ENCODE measurements at regions not wholly inside any gene's neighbourhood (a gene's known extent, or its start where the extent isn't known, plus 50 kb on each side); places are given as distances from the start of the nearest gene placed in this dataset.

DNA sequence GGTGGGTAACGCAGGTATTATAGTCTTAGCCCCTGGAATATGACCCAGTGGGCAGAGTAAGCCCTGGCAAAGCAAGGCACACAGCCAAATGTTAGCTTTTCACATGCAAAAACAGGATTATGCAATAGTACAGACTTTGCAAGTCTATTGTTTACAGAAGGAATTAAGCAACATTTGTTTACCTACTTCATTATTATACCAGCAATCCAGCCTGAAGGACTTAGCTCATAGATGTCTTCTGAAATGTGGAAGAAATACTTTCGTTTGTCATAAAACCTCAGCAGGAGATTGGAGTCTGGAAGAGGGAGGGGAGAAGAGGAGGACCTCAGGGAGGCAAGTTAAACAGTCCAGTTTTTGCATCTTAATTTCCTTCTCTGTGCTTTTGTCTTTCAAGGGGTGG lies 226.7 kb upstream of the CENPE start (continued):
- TF ChIP-seq NCOA5 (CRISPR knock-in tag; IDR thresholded peaks at IDR 0.05) (no peak), BHLHE40 (IDR thresholded peaks at IDR 0.05; ENCODE audit: low read length) (no peak), ZMYM4 (CRISPR knock-in tag; IDR thresholded peaks at IDR 0.05) (peak; percentile 35; the same call in 1 of the 2 replicates), SATB2 (CRISPR knock-in tag; IDR thresholded peaks at IDR 0.05) (no peak), ZFP82 (CRISPR knock-in tag; IDR thresholded peaks at IDR 0.05; ENCODE audit: borderline replicate concordance) (no peak), CBX2 (IDR thresholded peaks at IDR 0.05; ENCODE audit: low read depth, low read length) (no peak), CBX2 (CRISPR knock-in tag; IDR thresholded peaks at IDR 0.05; ENCODE audit: low read depth) (no peak), STAG1 (CRISPR knock-in tag; IDR thresholded peaks at IDR 0.05) (no peak), ZFP36L1 (CRISPR knock-in tag; IDR thresholded peaks at IDR 0.05) (no peak), ZSCAN31 (CRISPR knock-in tag; IDR thresholded peaks at IDR 0.05; ENCODE audit: low read depth) (no peak), KDM5B (CRISPR knock-in tag; IDR thresholded peaks at IDR 0.05; ENCODE audit: borderline replicate concordance) (no peak), SALL1 (CRISPR knock-in tag; IDR thresholded peaks at IDR 0.05) (peak; percentile 14; the same call in 1 of the 2 replicates), KMT2A (CRISPR knock-in tag; IDR thresholded peaks at IDR 0.05) (no peak), ZNF160 (CRISPR knock-in tag; IDR thresholded peaks at IDR 0.05) (no peak), ZNF577 (CRISPR knock-in tag; IDR thresholded peaks at IDR 0.05; ENCODE audit: borderline replicate concordance, low read depth) (no peak), ZNF7 (CRISPR knock-in tag; IDR thresholded peaks at IDR 0.05) (no peak), ZNF607 (CRISPR knock-in tag; IDR thresholded peaks at IDR 0.05; ENCODE audit: borderline replicate concordance) (no peak), IRF2 (CRISPR knock-in tag; IDR thresholded peaks at IDR 0.05) (0 out of 2 replicates have a peak, but pooled peaks have one; percentile 34), SMYD3 (CRISPR knock-in tag; IDR thresholded peaks at IDR 0.05) (no peak), MAFG (CRISPR knock-in tag; IDR thresholded peaks at IDR 0.05) (no peak)
- TF ChIP-seq, protein P1, sequence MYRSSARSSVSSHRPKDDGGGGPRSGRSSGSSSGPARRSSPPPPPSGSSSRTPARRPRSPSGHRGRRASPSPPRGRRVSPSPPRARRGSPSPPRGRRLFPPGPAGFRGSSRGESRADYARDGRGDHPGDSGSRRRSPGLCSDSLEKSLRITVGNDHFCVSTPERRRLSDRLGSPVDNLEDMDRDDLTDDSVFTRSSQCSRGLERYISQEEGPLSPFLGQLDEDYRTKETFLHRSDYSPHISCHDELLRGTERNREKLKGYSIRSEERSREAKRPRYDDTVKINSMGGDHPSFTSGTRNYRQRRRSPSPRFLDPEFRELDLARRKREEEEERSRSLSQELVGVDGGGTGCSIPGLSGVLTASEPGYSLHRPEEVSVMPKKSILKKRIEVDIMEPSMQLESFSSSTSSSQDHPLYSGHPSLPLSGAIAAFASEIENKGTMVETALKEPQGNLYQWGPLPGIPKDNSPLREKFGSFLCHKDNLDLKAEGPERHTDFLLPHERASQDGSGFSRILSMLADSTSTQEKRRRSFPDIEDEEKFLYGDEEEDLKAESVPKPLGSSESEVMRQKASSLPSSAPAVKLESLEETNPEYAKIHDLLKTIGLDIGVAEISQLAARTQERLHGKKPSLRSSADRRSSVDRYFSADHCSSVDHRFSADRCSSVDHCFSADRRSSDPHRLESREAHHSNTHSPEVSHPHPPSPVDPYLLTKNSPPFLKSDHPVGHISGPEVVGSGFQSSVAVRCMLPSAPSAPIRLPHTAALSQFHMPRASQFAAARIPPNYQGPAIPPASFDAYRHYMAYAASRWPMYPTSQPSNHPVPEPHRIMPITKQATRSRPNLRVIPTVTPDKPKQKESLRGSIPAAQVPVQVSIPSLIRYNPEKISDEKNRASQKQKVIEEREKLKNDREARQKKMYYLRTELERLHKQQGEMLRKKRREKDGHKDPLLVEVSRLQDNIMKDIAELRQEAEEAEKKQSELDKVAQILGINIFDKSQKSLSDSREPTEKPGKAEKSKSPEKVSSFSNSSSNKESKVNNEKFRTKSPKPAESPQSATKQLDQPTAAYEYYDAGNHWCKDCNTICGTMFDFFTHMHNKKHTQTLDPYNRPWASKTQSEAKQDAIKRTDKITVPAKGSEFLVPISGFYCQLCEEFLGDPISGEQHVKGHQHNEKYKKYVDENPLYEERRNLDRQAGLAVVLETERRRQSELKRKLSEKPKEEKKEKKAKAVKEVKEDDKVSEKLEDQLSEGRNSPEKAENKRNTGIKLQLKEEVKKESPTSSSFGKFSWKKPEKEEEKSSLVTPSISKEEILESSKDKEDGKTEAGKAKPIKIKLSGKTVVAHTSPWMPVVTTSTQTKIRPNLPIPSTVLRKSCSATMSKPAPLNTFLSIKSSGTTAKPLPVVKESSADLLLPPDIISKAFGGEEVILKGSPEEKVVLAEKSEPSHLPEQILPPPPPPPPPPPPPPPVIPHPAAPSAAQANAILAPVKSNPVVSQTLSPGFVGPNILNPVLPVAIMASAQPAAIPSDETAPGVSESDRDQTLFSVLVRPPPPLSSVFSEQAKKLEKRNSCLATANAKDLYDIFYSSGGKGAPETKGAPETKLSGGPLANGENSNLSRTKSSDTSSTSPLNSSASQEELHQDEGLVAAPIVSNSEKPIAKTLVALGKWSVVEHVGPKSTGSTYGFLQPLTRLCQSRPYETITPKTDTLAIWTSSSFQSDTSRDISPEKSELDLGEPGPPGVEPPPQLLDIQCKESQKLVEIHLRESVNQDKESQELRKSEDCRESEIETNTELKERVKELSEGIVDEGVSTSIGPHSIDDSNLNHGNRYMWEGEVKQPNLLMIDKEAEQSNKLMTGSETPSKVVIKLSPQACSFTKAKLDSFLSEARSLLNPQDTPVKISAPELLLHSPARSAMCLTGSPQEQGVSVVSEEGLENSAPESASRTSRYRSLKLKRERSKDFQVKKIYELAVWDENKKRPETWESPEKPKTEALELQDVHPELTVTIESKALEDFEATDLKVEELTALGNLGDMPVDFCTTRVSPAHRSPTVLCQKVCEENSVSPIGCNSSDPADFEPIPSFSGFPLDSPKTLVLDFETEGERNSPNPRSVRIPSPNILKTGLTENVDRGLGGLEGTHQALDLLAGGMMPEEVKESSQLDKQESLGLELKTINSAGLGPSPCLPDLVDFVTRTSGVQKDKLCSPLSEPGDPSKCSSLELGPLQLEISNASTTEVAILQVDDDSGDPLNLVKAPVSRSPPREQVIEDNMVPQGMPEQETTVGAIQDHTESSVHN (CRISPR knock-in tag; IDR thresholded peaks at IDR 0.05), result no peak
- TF ChIP-seq, protein P2, sequence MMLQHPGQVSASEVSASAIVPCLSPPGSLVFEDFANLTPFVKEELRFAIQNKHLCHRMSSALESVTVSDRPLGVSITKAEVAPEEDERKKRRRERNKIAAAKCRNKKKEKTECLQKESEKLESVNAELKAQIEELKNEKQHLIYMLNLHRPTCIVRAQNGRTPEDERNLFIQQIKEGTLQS (CRISPR knock-in tag; IDR thresholded peaks at IDR 0.05), result no peak
- TF ChIP-seq, protein P3, sequence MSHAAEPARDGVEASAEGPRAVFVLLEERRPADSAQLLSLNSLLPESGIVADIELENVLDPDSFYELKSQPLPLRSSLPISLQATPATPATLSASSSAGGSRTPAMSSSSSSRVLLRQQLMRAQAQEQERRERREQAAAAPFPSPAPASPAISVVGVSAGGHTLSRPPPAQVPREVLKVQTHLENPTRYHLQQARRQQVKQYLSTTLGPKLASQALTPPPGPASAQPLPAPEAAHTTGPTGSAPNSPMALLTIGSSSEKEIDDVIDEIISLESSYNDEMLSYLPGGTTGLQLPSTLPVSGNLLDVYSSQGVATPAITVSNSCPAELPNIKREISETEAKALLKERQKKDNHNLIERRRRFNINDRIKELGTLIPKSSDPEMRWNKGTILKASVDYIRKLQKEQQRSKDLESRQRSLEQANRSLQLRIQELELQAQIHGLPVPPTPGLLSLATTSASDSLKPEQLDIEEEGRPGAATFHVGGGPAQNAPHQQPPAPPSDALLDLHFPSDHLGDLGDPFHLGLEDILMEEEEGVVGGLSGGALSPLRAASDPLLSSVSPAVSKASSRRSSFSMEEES (CRISPR knock-in tag; IDR thresholded peaks at IDR 0.05), result no peak

All from HepG2 (cell line).